GM19467 (cell line): ENCODE measurements at regions not wholly inside any gene's neighbourhood (a gene's known extent, or its start where the extent isn't known, plus 50 kb on each side); places are given as distances from the start of the nearest gene placed in this dataset.
"Not testable (repeated sequence)": the region's sequence is repeated elsewhere in the genome, so short reads cannot be mapped to it uniquely, and the experiment has no call there.

Source experiments
- ATAC-seq: cut with Tn5 transposase; IDR thresholded peaks from one replicate; pipeline ENCODE4 v1.9.1; 2021; ENCODE audit warnings: mild to moderate bottlenecking, moderate library complexity; ENCODE audit not compliant: unreplicated experiment

DNA sequence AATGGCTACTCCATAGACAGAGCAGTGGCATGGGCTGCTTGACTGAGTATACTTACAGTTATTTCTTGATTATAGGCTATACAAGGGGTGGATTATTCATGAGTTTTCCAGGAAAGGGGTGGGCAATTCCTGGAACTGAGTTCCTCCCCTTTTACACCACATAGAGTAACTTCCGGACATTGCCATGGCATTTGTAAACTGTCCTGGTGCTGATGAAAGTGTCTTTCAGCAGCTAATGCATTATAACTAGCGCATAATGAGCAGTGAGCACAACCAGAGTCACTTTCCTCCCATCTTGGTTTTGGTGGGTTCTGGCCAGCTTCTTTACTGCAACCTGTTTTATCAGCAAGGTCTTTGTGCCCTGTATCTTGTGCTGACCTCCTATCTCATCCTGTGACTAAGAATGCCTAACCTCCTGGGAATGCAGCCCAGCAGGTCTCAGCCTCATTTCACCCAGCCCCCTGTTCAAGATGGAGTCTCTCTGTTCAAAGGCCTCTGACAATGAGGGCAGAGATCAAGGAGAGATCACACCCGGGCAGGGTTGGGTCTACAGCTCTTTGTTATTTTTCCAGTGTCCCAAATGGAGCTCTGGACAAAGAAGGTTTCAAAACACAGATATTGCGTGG, 468.4 kb upstream of the PRKX start:
- no peak for ATAC-seq

DNA sequence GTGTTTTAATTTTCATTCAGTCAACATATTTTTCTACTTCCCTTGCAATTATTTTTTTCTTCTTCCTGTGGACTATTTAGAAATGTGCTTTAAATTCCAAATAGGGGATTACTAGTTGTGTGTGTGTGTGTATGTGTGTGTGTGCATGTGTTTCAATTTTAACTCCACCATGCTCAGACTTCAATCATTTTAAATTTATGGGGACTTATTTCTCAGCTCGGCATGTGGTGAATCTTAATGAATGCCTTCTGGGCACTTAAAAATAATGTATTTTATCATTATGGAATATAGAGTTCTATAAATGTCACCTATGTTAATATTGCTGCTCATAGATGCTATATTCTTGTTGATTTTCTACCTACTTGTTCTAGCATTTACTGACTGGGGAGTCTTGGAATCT, 465.6 kb upstream of the PRKX start:
- ATAC-seq, result no peak

DNA sequence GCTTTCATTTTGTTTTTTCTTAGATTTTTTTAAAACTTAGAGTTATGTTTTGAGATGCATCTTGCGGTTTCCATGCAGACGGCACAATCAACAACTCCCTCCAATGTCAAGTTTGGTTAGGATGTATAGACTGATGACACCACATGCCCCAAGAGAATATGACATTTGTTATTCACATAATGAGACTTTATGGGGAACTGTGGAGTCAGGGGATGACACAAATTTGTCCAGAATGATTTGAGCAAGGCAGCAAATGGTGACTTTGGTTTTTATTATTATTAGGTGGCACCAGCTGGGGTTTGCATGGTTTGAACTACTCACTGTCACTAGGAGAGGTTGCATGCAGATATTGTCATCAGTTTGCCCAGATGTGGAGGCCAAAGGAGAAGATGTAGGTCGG, 461.8 kb upstream of the PRKX start:
- ATAC-seq, result no peak

DNA sequence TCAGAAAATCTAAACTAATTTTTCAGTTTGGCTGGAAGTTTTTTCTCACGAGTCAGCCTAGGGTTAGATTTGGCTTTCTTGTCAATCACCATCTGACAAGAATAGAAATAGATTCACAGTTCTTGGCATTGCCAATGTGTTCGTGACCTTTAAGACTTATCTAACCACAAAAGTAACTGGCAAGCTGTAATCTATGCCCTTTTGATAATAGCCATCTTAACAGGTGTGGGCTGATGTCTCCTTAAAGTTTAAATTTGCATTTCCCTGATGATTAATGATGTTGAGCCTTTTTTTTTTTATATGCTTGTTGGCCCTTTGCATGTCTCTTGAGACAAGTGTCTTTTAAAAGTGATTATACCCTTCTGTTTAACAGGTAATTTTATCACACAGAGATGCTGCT, 460.3 kb upstream of the PRKX start:
- no peak for ATAC-seq

DNA sequence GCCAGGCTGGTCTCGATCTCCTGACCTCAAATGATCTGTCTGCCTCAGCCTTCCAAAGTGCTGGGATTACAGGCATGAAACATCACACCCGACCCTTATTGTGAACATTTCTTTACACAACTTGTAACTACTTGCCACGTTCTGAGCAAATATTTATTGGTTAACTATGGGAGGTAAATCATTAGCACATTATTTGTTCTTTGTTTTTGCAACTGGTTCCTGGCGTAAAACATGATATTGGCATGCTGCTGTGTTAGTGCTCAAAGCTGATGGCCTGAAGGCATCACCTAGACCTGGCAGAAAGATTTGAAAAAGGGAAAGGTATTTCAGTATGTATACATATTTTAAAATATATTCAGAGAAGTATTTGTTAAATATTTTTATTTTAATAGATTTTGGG, 438.3 kb upstream of the PRKX start:
- ATAC-seq, result no peak

DNA sequence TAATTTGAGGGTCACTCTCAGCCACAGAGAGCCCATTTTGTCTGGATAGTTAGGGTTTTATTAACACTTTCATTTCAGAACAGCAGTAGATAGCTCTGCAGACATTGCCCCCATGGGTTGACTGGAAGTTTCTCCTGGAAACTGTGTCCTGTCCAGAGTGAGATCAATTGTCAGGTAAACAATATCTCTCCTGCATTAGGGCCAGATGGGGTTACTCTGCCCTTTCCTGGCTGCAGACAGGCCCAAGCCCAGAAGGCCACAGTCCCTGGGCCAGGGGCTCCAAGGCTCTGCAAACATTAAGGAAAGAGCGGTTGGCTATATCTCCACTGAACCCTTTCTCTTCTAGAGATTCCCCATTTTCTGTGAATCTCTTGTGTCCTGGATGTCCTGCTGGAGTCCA, 436.8 kb upstream of the PRKX start:
- no peak for ATAC-seq

DNA sequence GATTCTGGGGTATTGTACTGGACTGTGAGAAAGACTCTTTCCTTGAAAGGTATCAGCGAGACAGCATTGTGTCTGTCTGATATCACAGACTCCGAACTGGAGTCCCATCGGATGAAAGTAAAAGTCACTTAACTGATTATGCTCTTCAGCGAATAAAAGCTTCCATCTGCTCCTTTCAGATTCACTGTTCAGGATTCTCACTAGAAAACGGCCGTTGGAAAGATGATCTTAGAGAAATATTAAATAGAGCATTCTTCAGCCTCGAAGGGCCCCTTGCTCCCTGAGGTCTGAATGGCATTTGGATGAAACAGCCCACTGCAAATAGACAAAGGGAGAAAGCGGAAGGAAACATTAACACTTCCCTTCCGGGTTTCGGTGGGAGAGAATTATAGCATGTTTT, 416.2 kb upstream of the PRKX start:
- no peak for ATAC-seq

DNA sequence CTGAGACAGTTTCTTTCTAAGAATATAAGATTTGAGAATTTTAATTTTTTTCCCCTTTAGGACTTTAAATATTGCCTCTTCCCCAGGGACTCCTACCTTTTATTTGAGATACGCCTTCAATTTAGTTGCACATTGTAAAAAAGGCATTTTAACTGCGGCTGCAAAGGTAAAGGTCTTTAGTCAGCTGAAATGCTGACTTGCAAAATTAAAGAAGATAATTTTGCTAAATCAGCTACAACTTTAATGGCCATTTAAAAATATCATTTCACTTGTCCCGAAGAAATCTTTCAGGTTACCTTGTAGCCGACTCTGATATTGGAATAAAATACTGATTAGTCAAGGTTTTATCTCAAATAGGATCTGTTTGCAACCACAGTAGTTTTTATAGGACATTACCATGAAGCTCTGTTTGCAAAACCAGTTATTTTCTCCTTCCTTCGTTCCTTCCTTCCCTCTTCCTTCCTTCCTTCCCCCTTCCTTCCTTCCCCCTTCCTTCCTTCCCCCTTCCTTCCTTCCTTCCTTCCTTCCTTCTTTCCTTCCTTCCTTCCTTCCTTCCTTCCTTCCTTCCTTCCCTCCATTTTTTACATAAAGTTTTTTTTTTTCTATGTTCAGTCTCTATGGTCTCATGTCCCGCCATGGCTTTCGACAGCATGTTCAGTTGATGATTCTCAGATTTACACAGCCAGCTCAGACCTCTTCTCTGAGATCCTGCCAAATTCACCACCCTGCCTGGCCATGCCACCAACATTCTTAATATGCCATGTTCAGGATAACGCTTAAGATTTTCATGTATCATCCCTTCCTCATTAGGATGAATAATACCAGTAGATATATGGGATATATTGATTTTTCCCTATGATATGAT, 405.4 kb upstream of the PRKX start:
- no peak for ATAC-seq

DNA sequence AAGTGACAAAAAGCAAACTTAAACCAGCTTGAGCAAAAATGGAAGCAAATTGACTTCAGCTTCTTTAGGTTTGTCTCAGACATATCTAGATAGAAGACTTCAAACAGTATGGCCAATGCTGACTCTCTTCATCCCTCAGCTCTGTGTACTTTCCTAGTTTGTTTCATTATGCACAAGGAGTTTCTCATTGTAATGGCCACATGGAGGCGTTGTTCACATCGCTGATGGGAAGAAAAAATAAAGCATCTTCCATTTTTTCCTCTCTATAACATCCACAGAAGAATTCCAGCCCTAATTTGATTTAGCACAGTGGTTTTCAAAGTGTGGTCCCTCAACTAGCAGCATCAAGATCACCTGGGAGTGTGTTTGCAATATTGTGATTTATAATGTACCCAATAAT, 397.5 kb upstream of the PRKX start:
- ATAC-seq, result no peak

DNA sequence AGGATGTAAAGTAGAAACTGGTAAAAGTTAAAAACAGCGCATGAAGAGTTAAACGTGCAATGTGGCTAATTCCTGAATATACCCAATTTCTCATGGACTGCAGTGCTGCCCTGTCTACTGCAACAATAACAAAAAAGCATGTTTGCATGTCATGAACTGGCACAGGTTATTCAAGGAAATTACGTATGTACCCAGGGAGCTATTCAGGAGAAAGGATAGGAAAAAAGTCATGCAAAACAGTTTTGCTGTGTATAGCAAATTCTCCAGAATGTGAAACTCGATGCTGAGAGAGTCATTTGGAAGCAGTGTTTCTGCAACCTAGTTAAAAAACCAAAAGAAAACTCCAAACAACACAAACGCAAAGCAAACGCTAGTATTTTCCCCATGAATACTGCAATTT, 381.5 kb upstream of the PRKX start:
- no peak for ATAC-seq

DNA sequence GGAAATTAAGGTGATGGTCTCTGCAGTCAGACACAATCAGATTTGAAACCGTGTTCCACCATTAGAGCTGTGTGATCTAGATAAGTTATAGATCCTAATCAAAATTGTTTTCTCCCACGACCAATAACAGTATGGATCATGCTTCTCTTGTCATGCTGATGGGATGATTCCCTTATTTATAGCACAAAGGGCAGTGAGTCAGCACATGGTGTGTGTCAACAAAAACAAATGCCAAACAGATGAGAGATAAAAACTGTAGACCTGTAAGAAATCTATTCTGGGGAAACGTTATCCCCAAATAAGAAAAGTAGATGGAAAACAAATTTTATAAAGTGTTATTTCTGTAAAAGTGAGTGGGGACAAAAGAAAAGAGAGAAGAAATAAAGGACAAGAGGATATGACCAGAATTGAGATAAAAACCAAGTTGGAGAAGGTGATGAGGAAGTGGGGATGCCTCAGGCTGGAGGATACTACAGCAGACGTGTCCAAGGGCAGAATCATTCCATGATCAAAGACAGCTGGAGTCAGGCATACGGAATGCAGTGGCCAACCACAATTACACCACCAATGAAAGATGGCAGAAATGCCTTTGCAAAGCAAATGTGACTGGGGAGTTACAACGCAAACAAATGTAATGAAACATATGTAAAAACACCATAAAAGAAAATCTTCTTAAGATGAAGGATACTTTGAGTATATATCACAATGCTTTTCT, 377.8 kb upstream of the PRKX start:
- ATAC-seq, result no peak

DNA sequence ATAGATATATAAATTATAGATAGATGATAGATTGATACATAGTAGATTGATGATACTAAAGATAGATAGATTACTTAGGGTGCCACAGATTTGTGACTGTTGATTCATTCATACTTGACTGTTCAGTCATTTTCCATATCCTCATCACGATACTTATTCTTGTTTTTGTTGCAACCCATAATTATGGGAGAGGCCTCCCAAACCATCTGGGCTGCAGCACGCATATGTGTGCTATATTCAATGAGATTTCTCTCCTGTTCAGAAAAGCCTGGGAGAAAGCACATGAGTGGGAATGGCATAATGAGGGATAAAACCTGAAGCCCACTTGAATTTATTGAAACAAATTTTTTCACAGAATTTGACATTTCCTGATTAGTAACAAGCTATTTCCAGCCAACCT, 346.4 kb upstream of the PRKX start:
- ATAC-seq, result no peak

DNA sequence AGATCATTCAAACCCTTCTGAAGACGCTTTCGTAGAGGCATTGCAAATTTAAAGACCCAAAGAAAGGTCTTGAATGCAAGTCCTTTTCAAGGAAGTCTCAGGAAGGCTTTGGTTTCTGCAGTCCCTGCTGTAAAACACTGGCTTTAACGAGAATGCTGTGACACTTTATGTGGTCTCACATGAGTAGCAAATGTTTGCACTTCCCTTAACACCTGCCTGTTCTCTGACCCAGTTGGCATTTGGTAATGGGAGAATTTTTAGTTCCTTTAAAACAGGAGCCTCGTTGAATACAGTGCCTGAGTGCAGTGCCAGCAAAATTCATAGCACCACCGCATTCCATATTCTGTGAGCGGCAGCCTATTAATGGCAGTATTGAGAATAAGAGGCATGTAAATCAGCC, 330.5 kb upstream of the PRKX start:
- ATAC-seq, result no peak

DNA sequence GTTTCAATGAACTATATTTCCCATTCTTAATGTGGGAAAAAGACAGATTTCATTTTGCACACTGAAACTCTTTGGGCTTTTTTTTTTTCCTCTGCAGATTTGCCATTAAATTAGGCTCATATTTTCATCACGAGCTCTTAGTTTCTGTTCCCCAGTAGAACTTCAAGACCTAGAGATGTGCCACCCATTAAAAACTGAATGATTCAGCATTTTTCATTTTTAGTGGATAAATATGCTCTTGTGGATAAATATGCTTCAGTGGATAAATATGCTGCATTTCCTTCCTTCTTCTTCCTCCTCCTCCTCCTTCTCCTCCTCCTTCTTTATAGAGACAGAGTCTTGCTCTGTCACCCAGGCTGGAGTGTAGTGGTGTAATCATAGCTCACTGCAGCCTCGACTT, 322.4 kb upstream of the PRKX start:
- ATAC-seq, result no peak

DNA sequence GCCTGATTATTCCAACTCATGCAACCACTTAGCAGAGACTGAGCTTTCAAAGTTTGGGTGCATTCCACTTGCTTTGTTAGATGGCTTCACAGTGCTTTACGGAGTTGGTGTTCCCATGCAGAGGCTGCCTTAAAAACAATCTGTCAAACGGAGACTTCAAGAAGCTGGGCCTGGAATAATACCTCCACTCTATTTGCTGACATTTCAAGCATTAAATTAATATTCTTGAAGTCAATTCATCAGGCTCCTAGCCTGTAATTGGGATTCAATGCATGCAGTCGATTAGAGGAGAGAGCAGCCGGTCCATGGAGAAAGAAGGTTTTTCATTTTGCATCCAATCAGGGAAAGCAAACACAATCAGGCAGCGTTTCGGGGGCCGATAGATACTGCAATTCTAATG, 314.7 kb upstream of the PRKX start:
- ATAC-seq, result no peak

DNA sequence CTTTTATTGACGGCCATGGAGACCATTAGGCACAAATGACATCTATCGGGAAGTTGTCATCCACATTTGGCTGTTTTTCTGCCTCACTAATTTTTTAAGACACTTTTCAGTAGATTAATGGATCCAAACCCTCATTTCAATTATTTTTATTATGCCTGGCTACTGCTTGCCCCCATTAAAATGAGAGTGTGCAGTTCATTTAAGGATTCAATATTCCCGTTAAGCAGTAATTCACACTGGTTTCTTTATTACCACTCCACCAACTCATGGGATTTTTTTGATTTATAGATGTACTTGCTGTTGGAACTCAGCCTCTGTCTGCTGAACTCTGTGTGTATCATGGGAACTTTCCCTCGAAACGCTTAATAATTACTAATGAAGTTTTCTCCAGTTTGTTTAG, 291.8 kb upstream of the PRKX start:
- no peak for ATAC-seq

DNA sequence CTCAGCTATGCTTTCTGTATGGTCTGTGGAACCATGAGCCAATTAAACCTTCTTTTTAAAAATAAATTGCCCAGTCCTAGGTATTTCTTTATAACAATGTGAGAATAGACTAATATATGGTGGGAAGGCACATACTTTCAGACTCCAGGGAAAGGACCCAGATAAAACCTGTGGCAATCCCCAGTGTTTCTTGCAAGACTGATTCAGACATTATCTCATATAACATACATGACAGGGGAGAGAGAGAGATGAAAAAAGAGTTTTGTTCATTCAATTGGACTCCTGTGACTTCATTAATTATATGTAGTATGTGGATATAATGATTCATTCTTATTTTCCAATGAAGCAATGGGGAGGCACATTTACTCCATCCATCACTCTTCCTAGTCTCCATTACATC, 291.4 kb upstream of the PRKX start:
- ATAC-seq, result no peak

DNA sequence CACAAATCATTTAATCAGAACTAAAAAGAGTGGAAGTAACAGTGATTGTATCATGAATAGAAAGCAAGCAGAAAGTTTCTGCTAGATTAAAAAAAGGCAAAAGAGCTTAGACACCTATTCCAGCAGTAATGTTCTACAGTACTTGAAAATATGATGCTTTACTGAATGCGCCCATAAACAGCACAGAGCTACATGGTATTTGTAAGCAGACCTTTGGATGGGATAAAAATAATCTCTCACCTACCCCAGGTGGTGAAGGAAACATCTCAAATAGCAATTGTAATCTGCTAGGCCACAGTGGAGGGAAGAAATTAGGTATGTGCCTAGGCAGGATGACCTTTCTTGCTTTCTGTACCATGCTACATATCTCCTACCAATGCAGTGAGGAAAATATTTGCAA, 280.9 kb upstream of the PRKX start:
- ATAC-seq, result no peak

DNA sequence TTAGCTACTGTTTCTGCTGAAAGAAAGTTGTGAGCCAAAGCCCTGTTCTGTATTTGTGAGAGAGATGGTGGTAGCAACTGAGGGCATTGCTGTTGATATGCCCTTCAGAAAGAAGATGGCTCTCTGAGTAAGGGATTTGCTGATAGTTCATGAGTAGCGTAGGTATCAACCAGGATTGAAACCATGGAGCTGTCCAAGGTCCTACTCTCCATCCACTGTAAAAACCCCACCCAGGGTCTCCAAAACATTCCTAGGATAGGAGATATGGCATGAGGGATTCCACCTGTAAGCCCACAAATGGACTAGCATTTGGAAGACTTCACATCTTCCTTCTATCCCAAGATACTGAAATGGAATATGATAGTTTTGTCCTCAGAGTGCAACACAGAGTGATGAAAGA, 277.1 kb upstream of the PRKX start:
- ATAC-seq, result no peak

DNA sequence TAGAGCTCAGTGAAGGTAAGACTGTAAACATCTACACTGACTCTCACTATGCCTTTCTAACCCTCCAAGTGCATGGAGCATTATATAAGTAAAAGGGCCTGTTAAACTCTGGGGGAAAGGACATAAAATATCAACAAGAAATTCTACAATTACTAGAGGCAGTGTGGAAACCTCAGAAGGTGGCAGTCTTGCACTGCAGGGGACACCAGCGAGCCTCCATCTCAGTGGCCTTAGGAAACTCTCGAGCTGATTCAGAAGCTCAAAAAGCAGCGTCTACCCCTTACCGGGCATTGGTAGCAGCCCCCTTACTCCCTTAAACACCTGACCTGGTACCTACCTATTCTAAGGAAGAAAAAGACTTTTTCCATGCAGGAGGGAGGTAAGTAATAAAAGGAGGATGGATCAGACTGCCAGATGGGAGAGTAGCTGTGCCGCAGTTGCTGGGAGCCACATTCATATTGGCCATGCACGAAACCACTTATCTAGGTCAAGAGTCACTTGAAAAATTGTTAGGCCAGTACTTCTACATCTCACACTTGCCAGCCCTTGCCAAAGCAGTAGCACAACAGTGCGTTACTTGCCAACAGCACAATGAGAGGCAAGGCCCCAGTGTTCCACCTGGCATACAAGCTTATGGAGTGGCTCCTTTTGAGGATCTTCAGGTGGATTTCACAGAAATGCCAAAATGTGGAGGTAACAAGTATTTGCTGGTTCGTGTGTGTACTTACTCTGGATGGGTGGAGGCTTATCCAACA, 258.8 kb upstream of the PRKX start:
- ATAC-seq, result not testable (repeated sequence)

DNA sequence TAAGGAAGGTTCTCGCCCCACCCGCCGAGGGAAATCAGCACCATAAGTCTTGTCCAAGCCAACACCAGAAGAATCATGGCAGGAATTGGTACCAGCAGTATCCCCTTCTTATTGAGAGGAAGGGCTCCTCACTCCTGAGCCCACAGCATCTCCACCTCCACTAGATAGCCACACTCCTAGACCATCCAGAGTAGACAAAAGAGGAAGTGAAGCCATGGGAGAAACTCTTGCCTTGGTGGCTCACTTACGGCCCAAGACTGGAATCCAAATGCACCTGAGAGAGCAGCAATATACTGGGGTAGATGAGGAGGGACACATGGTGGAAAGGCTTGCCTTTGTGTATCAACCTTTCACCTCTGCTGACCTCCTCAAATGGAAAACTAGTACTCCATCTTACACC, 255.3 kb upstream of the PRKX start:
- no peak for ATAC-seq
